DOHH2 (cell line): ENCODE measurements at regions not wholly inside any gene's neighbourhood (a gene's known extent, or its start where the extent isn't known, plus 50 kb on each side); places are given as distances from the start of the nearest gene placed in this dataset.
"Not testable (repeated sequence)": the region's sequence is repeated elsewhere in the genome, so short reads cannot be mapped to it uniquely, and the experiment has no call there.

Experiments used
- H3F3A ChIP-seq: fragments of 200-600 bp; sonication (generic), shearing (Covaris generic); 2 replicates; pipeline ENCODE4 v1.6.0; 2016; ENCODE audit warnings: antibody characterized with exemption, mild to moderate bottlenecking; ENCODE audit not compliant: control insufficient read depth, insufficient read depth
- H3K27ac ChIP-seq: fragments of 200-600 bp; sonication (generic); 2 replicates; pipeline ENCODE4 v1.5.1; 2014; ENCODE audit warnings: low read depth, mild to moderate bottlenecking, low read length, moderate library complexity
- H3K27me3 ChIP-seq: fragments of 200-600 bp; sonication (generic); 2 replicates; pipeline ENCODE4 v1.6.1; 2014; ENCODE audit warnings: mild to moderate bottlenecking, low read length, mixed read lengths; ENCODE audit not compliant: control insufficient read depth
- H3K36me3 ChIP-seq: fragments of 200-600 bp; sonication (generic); 2 replicates; pipeline ENCODE4 v1.6.1; 2014; ENCODE audit warnings: mild to moderate bottlenecking, low read length, moderate library complexity, mixed read lengths; ENCODE audit not compliant: control insufficient read depth
- H3K4me1 ChIP-seq: fragments of 200-600 bp; sonication (generic); 2 replicates; pipeline ENCODE4 v1.6.1; 2014; ENCODE audit warnings: mild to moderate bottlenecking, low read length, mixed read lengths; ENCODE audit not compliant: control insufficient read depth
- H3K4me2 ChIP-seq: fragments of 200-600 bp; sonication (generic); 2 replicates; pipeline ENCODE4 v1.6.0; 2014; ENCODE audit warnings: mild to moderate bottlenecking, low read length, moderate library complexity
- H3K4me3 ChIP-seq: fragments of 200-600 bp; sonication (generic); 2 replicates; pipeline ENCODE4 v1.5.1; 2014; ENCODE audit warnings: mild to moderate bottlenecking, low read length, mixed read lengths
- H3K79me2 ChIP-seq: fragments of 200-600 bp; sonication (generic); 2 replicates; pipeline ENCODE4 v1.6.1; 2014; ENCODE audit warnings: mild to moderate bottlenecking, low read length, mixed read lengths; ENCODE audit not compliant: control insufficient read depth
- H3K9me2 ChIP-seq: fragments of 200-600 bp; sonication (generic); replicated peaks from 2 replicates; pipeline ENCODE4 v1.6.1; 2014; ENCODE audit warnings: mild to moderate bottlenecking, low read length, mixed read lengths; ENCODE audit not compliant: control insufficient read depth
- H3K9me3 ChIP-seq: fragments of 200-600 bp; sonication (generic); 2 replicates; pipeline ENCODE4 v1.6.1; 2014; ENCODE audit warnings: antibody characterized with exemption, low read length, mixed read lengths; ENCODE audit not compliant: control insufficient read depth, insufficient read depth
- H4K20me1 ChIP-seq: fragments of 200-600 bp; sonication (generic); 2 replicates; pipeline ENCODE4 v1.6.0; 2014; ENCODE audit warnings: low read depth, mild to moderate bottlenecking, antibody characterized with exemption, low read length, moderate library complexity; ENCODE audit not compliant: control insufficient read depth, insufficient read depth
- CTCF ChIP-seq: fragments of 200-600 bp; sonication (generic); IDR thresholded peaks from one replicate; pipeline ENCODE4 v1.5.1; 2014; ENCODE audit warnings: antibody characterized with exemption, mild to moderate bottlenecking, low read depth, low read length; ENCODE audit not compliant: poor library complexity, severe bottlenecking
- EZH2phosphoT487 ChIP-seq: fragments of 200-600 bp; sonication (generic); IDR thresholded peaks from 2 replicates; pipeline ENCODE4 v1.6.1; 2017; ENCODE audit warnings: borderline replicate concordance, mild to moderate bottlenecking, antibody characterized with exemption, low read length, moderate library complexity, mixed read lengths

- Histone ChIP-seq H3K4me1 (no peaks in the 10 kb centered on the region), H3K9me3 (no peaks in the 10 kb centered on the region), H3F3A (no peaks in the 10 kb centered on the region), H4K20me1 (no peaks in the 10 kb centered on the region), H3K9me2 (no peaks in the 10 kb centered on the region), H3K4me3 (no peak overlapping the region), H3K27me3 (no peaks in the 10 kb centered on the region), H3K27ac (no peak overlapping the region), H3K4me2 (no peak overlapping the region), H3K79me2 (no peaks in the 10 kb centered on the region), H3K36me3 (no peaks in the 10 kb centered on the region)
- TF ChIP-seq CTCF: no peak
- no peak for TF ChIP-seq EZH2phosphoT487
These were observed 247.5 kb upstream of the KLF3 start for GRCh38 chr4:38416450-38417014.

- H3K4me2 ChIP-seq: not testable (repeated sequence)
These were observed 243.7 kb upstream of the KLF3 start for GRCh38 chr4:38420254-38420653.

GRCh38 chr4:38422850-38423249 lies 241.1 kb upstream of the KLF3 start:
- Histone ChIP-seq H3K4me3 (no peak overlapping the region), H3F3A (no peaks in the 10 kb centered on the region), H3K27ac (no peak overlapping the region), H4K20me1 (no peaks in the 10 kb centered on the region), H3K36me3 (no peaks in the 10 kb centered on the region), H3K4me2 (no peak overlapping the region), H3K4me1 (no peaks in the 10 kb centered on the region), H3K9me2 (no peaks in the 10 kb centered on the region), H3K27me3 (no peaks in the 10 kb centered on the region), H3K79me2 (no peaks in the 10 kb centered on the region), H3K9me3 (no peaks in the 10 kb centered on the region)
- no peak for TF ChIP-seq EZH2phosphoT487
- TF ChIP-seq CTCF: no peak

More at GRCh38 chr4:38420254-38420653, 243.7 kb upstream of the KLF3 start:
- not testable (repeated sequence) for H3K9me3 ChIP-seq, H3F3A ChIP-seq, H3K9me2 ChIP-seq, H3K27ac ChIP-seq, H3K79me2 ChIP-seq, H3K4me3 ChIP-seq, H3K27me3 ChIP-seq, H3K36me3 ChIP-seq, H4K20me1 ChIP-seq, H3K4me1 ChIP-seq

- no peaks in the 10 kb centered on the region for H4K20me1 ChIP-seq
- H3K4me1 ChIP-seq: no peaks in the 10 kb centered on the region
- no peaks in the 10 kb centered on the region for H3K9me2 ChIP-seq
- no peaks in the 10 kb centered on the region for H3F3A ChIP-seq
- no peaks in the 10 kb centered on the region for H3K36me3 ChIP-seq
- H3K27me3 ChIP-seq: no peaks in the 10 kb centered on the region
- no peak overlapping the region for H3K27ac ChIP-seq
- H3K79me2 ChIP-seq: no peaks in the 10 kb centered on the region
- no peaks in the 10 kb centered on the region for H3K9me3 ChIP-seq
- H3K4me3 ChIP-seq: no peak overlapping the region
- TF ChIP-seq EZH2phosphoT487: no peak
- no peak for TF ChIP-seq CTCF
- no peak overlapping the region for H3K4me2 ChIP-seq
These were observed 239.7 kb upstream of the KLF3 start for GRCh38 chr4:38424151-38424871.
